GM23338 (cell line): ENCODE measurements at regions not wholly inside any gene's neighbourhood (a gene's known extent, or its start where the extent isn't known, plus 50 kb on each side); places are given as distances from the start of the nearest gene placed in this dataset.

ENCODE experiments used
- ATAC-seq: fragments of 200-7000 bp; cut with Tn5 transposase; 3 replicates; pipeline ENCODE4 v1.9.1; 2020
- DNase-seq: peaks from one replicate; pipeline ENCODE4 v3.0.0-alpha.2; 2015; ENCODE audit warnings: low spot score
- H2AFZ ChIP-seq: fragments of 200-600 bp; sonication (generic); 2 replicates; pipeline ENCODE4 v1.8.0; 2016; ENCODE audit warnings: antibody characterized with exemption, mild to moderate bottlenecking, moderate library complexity
- H3F3A ChIP-seq: fragments of 200-600 bp; sonication (generic); replicated peaks from 2 replicates; pipeline ENCODE4 v1.8.0; 2017; ENCODE audit warnings: antibody characterized with exemption, mixed run types, low read depth
- H3K27ac ChIP-seq: fragments of 200-600 bp; sonication (generic); 2 replicates; pipeline ENCODE4 v1.6.1; 2016; ENCODE audit warnings: low read depth
- H3K27me3 ChIP-seq: fragments of 200-600 bp; sonication (generic); 2 replicates; pipeline ENCODE4 v1.8.0; 2016; ENCODE audit warnings: mild to moderate bottlenecking, mixed run types, moderate library complexity; ENCODE audit not compliant: insufficient read depth
- H3K36me3 ChIP-seq: fragments of 200-600 bp; sonication (generic); 2 replicates; pipeline ENCODE4 v1.8.0; 2016; ENCODE audit warnings: mild to moderate bottlenecking; ENCODE audit not compliant: insufficient read depth
- H3K4me1 ChIP-seq: fragments of 200-600 bp; sonication (generic); 2 replicates; pipeline ENCODE4 v1.8.0; 2016; ENCODE audit warnings: mild to moderate bottlenecking, moderate library complexity; ENCODE audit not compliant: insufficient read depth
- H3K4me2 ChIP-seq: fragments of 200-600 bp; sonication (generic); 2 replicates; pipeline ENCODE4 v1.7.1; 2017; ENCODE audit warnings: mixed run types
- H3K4me3 ChIP-seq: fragments of 200-600 bp; sonication (generic); 2 replicates; pipeline ENCODE4 v1.6.1; 2016; ENCODE audit warnings: mixed run types
- H3K79me2 ChIP-seq: fragments of 200-600 bp; sonication (generic); replicated peaks from 2 replicates; pipeline ENCODE4 v1.8.0; 2017; ENCODE audit warnings: mild to moderate bottlenecking; ENCODE audit not compliant: insufficient read depth
- H3K9me2 ChIP-seq: fragments of 200-600 bp; sonication (generic); 2 replicates; pipeline ENCODE4 v1.8.0; 2017; ENCODE audit not compliant: insufficient read depth
- H4K20me1 ChIP-seq: fragments of 200-600 bp; sonication (generic); replicated peaks from 2 replicates; pipeline ENCODE4 v1.8.0; 2017; ENCODE audit warnings: mild to moderate bottlenecking; ENCODE audit not compliant: insufficient read depth
- H3K27ac Mint-ChIP-seq: 2 replicates; pipeline ENCODE4 v1.8.0; 2020; ENCODE audit warnings: inconsistent platforms, mild to moderate bottlenecking, moderate library complexity, mixed read lengths
- H3K27me3 Mint-ChIP-seq: 3 replicates; pipeline ENCODE4 v1.8.0; 2022; ENCODE audit warnings: low read depth, mild to moderate bottlenecking, moderate library complexity, mixed read lengths, inconsistent platforms; ENCODE audit not compliant: insufficient read depth, poor library complexity
- H3K36me3 Mint-ChIP-seq: 3 replicates; pipeline ENCODE4 v1.8.0; 2021; ENCODE audit warnings: low read depth, mild to moderate bottlenecking, inconsistent platforms, moderate library complexity, mixed read lengths
- H3K4me1 Mint-ChIP-seq: 3 replicates; pipeline ENCODE4 v1.8.0; 2020; ENCODE audit warnings: mild to moderate bottlenecking, inconsistent platforms, mixed read lengths
- H3K4me3 Mint-ChIP-seq: 3 replicates; pipeline ENCODE4 v1.8.0; 2021; ENCODE audit warnings: moderate library complexity, mild to moderate bottlenecking, inconsistent platforms, mixed read lengths
- H3K9me3 Mint-ChIP-seq: 3 replicates; pipeline ENCODE4 v1.8.0; 2020; ENCODE audit warnings: moderate library complexity, mild to moderate bottlenecking, inconsistent platforms, mixed read lengths
- CREB1 ChIP-seq: fragments of 250-450 bp; sonication (Bioruptor Pico); IDR thresholded peaks from 2 replicates; pipeline ENCODE4 v1.5.0; 2020; ENCODE audit warnings: low read depth, mild to moderate bottlenecking, moderate library complexity
- ETS1 ChIP-seq: IDR thresholded peaks from 2 replicates; pipeline ENCODE4 v1.6.1; 2016; ENCODE audit warnings: antibody characterized with exemption
- EZH2 ChIP-seq: fragments of 200-600 bp; sonication (generic); IDR thresholded peaks from one replicate; pipeline ENCODE4 v1.8.0; 2017; ENCODE audit warnings: antibody characterized with exemption, mild to moderate bottlenecking, low read depth; ENCODE audit not compliant: unreplicated experiment
- EZH2phosphoT487 ChIP-seq: fragments of 200-600 bp; sonication (generic); IDR thresholded peaks from one replicate; pipeline ENCODE4 v1.8.1; 2018; ENCODE audit warnings: antibody characterized with exemption; ENCODE audit not compliant: unreplicated experiment
- JUNB ChIP-seq: IDR thresholded peaks from one replicate; pipeline ENCODE4 v1.6.1; 2016; ENCODE audit warnings: antibody characterized with exemption; ENCODE audit not compliant: unreplicated experiment
- NANOG ChIP-seq: IDR thresholded peaks from 2 replicates; pipeline ENCODE4 v1.6.1; 2016; ENCODE audit warnings: antibody characterized with exemption, borderline replicate concordance
- POLR2AphosphoS5 ChIP-seq: IDR thresholded peaks from 2 replicates; pipeline ENCODE4 v1.6.1; 2016; ENCODE audit warnings: antibody characterized with exemption, low read depth
- REST ChIP-seq: IDR thresholded peaks from one replicate; pipeline ENCODE4 v1.6.1; 2018; ENCODE audit warnings: antibody characterized with exemption; ENCODE audit not compliant: unreplicated experiment
- ZNF114 ChIP-seq: fragments of 250-450 bp; sonication (Bioruptor Pico); IDR thresholded peaks from 2 replicates; pipeline ENCODE4 v1.5.0; 2020; ENCODE audit warnings: mild to moderate bottlenecking, moderate library complexity
- ZNF331 ChIP-seq: fragments of 250-450 bp; sonication (Bioruptor Pico); IDR thresholded peaks from 2 replicates; pipeline ENCODE4 v1.5.0; 2020; ENCODE audit warnings: low read depth, mild to moderate bottlenecking, moderate library complexity
- TF ChIP-seq, protein P1 (sequence below), 2 experiments: fragments of 200-600 bp in 1 of 2; sonication (generic) in 1 of 2; conservative IDR thresholded peaks; 2 replicates each; pipeline versions ENCODE4 v1.5.1 to v1.6.1; 2016 to 2017; ENCODE audit warnings: antibody characterized with exemption in 2 of 2, low read depth in 2 of 2, mild to moderate bottlenecking in 2 of 2, moderate library complexity in 1 of 2
- TF ChIP-seq, protein P2 (sequence below): fragments of 250-450 bp; sonication (Bioruptor Pico); IDR thresholded peaks from 2 replicates; pipeline ENCODE4 v1.5.0; 2020; ENCODE audit warnings: mild to moderate bottlenecking, moderate library complexity

- H2AFZ ChIP-seq, result no peak overlapping the region
- no peaks in the 10 kb centered on the region for H3K79me2 ChIP-seq
- DNase-seq (no peak), ATAC-seq (no peak)
- no peaks in the 10 kb centered on the region for H3F3A ChIP-seq
- no peak overlapping the region for H3K4me2 ChIP-seq
- H3K9me3 Mint-ChIP-seq, result no peaks in the 10 kb centered on the region; the same call in 2 of the 3 replicates
- no peak overlapping the region for H3K27ac Mint-ChIP-seq
- H3K4me1 ChIP-seq, result no peaks in the 10 kb centered on the region
- peaks cover 6% of the 10 kb centered on the region; the same call in 1 of the 2 replicates for H3K9me2 ChIP-seq
- no peaks in the 10 kb centered on the region for H3K36me3 ChIP-seq
- peaks cover 5% of the 10 kb centered on the region; the same call in 2 of the 3 replicates for H3K4me1 Mint-ChIP-seq
- TF ChIP-seq REST (no peak), EZH2 (no peak), EZH2phosphoT487 (no peak), CREB1 (CRISPR knock-in tag) (no peak), ETS1 (no peak), ZNF114 (CRISPR knock-in tag) (no peak), JUNB (no peak), POLR2AphosphoS5 (no peak), ZNF331 (CRISPR knock-in tag) (no peak), NANOG (no peak)
- TF ChIP-seq, protein P1, sequence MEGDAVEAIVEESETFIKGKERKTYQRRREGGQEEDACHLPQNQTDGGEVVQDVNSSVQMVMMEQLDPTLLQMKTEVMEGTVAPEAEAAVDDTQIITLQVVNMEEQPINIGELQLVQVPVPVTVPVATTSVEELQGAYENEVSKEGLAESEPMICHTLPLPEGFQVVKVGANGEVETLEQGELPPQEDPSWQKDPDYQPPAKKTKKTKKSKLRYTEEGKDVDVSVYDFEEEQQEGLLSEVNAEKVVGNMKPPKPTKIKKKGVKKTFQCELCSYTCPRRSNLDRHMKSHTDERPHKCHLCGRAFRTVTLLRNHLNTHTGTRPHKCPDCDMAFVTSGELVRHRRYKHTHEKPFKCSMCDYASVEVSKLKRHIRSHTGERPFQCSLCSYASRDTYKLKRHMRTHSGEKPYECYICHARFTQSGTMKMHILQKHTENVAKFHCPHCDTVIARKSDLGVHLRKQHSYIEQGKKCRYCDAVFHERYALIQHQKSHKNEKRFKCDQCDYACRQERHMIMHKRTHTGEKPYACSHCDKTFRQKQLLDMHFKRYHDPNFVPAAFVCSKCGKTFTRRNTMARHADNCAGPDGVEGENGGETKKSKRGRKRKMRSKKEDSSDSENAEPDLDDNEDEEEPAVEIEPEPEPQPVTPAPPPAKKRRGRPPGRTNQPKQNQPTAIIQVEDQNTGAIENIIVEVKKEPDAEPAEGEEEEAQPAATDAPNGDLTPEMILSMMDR (conservative IDR thresholded peaks at IDR 0.05; ENCODE audit: low read depth in 2 of 2), result no peak
- TF ChIP-seq, protein P2, sequence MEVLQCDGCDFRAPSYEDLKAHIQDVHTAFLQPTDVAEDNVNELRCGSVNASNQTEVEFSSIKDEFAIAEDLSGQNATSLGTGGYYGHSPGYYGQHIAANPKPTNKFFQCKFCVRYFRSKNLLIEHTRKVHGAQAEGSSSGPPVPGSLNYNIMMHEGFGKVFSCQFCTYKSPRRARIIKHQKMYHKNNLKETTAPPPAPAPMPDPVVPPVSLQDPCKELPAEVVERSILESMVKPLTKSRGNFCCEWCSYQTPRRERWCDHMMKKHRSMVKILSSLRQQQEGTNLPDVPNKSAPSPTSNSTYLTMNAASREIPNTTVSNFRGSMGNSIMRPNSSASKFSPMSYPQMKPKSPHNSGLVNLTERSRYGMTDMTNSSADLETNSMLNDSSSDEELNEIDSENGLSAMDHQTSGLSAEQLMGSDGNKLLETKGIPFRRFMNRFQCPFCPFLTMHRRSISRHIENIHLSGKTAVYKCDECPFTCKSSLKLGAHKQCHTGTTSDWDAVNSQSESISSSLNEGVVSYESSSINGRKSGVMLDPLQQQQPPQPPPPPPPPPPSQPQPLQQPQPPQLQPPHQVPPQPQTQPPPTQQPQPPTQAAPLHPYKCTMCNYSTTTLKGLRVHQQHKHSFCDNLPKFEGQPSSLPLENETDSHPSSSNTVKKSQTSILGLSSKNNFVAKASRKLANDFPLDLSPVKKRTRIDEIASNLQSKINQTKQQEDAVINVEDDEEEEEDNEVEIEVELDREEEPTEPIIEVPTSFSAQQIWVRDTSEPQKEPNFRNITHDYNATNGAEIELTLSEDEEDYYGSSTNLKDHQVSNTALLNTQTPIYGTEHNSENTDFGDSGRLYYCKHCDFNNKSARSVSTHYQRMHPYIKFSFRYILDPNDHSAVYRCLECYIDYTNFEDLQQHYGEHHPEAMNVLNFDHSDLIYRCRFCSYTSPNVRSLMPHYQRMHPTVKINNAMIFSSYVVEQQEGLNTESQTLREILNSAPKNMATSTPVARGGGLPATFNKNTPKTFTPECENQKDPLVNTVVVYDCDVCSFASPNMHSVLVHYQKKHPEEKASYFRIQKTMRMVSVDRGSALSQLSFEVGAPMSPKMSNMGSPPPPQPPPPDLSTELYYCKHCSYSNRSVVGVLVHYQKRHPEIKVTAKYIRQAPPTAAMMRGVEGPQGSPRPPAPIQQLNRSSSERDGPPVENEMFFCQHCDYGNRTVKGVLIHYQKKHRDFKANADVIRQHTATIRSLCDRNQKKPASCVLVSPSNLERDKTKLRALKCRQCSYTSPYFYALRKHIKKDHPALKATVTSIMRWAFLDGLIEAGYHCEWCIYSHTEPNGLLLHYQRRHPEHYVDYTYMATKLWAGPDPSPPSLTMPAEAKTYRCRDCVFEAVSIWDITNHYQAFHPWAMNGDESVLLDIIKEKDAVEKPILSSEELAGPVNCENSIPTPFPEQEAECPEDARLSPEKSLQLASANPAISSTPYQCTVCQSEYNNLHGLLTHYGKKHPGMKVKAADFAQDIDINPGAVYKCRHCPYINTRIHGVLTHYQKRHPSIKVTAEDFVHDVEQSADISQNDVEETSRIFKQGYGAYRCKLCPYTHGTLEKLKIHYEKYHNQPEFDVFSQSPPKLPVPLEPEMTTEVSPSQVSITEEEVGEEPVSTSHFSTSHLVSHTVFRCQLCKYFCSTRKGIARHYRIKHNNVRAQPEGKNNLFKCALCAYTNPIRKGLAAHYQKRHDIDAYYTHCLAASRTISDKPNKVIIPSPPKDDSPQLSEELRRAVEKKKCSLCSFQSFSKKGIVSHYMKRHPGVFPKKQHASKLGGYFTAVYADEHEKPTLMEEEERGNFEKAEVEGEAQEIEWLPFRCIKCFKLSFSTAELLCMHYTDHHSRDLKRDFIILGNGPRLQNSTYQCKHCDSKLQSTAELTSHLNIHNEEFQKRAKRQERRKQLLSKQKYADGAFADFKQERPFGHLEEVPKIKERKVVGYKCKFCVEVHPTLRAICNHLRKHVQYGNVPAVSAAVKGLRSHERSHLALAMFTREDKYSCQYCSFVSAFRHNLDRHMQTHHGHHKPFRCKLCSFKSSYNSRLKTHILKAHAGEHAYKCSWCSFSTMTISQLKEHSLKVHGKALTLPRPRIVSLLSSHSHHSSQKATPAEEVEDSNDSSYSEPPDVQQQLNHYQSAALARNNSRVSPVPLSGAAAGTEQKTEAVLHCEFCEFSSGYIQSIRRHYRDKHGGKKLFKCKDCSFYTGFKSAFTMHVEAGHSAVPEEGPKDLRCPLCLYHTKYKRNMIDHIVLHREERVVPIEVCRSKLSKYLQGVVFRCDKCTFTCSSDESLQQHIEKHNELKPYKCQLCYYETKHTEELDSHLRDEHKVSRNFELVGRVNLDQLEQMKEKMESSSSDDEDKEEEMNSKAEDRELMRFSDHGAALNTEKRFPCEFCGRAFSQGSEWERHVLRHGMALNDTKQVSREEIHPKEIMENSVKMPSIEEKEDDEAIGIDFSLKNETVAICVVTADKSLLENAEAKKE, result no peak
- H3K27ac ChIP-seq, result no peak overlapping the region
- no peaks in the 10 kb centered on the region for H3K36me3 Mint-ChIP-seq
- H3K4me3 Mint-ChIP-seq, result no peak overlapping the region
- H4K20me1 ChIP-seq, result no peaks in the 10 kb centered on the region
- H3K4me3 ChIP-seq, result no peak overlapping the region
- no peaks in the 10 kb centered on the region for H3K27me3 ChIP-seq
- peaks cover 1% of the 10 kb centered on the region for H3K27me3 Mint-ChIP-seq
Measured at GRCh38 chr13:93108111-93108601, 118.5 kb upstream of the GPC6 start.
